Heart left ventricle (tissue), 16 donors: ENCODE measurements at regions not wholly inside any gene's neighbourhood (a gene's known extent, or its start where the extent isn't known, plus 50 kb on each side); places are given as distances from the start of the nearest gene placed in this dataset.

Experiments
- ATAC-seq, 4 donors: fragments of 200-7000 bp; cut with Tn5 transposase; one replicate each; pipeline ENCODE4 v1.9.1; 2020 to 2022; ENCODE audit warnings: moderate library complexity in 4 of 4, mild to moderate bottlenecking in 3 of 4, moderate number of reproducible peaks in 1 of 4
- DNase-seq, 5 donors: peaks; one replicate each; pipeline ENCODE4 v3.0.0-alpha.2; 2020
- H3K27ac ChIP-seq, 12 donors: fragments of 200-600 bp; sonication (generic) in 4 of 12; one replicate each; pipeline versions ENCODE4 v1.5.0 to v1.8.0; 2016 to 2022; ENCODE audit warnings: mild to moderate bottlenecking in 2 of 12
- H3K27me3 ChIP-seq, 9 donors: fragments of 200-600 bp; sonication (generic) in 2 of 9; one replicate each; pipeline versions ENCODE4 v1.5.1 to v1.8.0; 2016 to 2022; ENCODE audit warnings: mild to moderate bottlenecking in 3 of 9
- H3K36me3 ChIP-seq, 9 donors: fragments of 200-600 bp; sonication (generic) in 2 of 9; one replicate each; pipeline versions ENCODE4 v1.5.0 to v1.8.0; 2018 to 2022; ENCODE audit warnings: mild to moderate bottlenecking in 2 of 9
- H3K4me1 ChIP-seq, 12 donors: fragments of 200-600 bp; sonication (generic) in 4 of 12; one replicate each; pipeline versions ENCODE4 v1.5.0 to v1.8.0; 2016 to 2022; ENCODE audit warnings: mild to moderate bottlenecking in 3 of 12
- H3K4me3 ChIP-seq, 12 donors: fragments of 200-600 bp; sonication (generic) in 4 of 12; one replicate each; pipeline versions ENCODE4 v1.5.0 to v1.8.0; 2017 to 2022; ENCODE audit warnings: mild to moderate bottlenecking in 9 of 12, moderate library complexity in 4 of 12
- H3K9me3 ChIP-seq, 12 donors: fragments of 200-600 bp; sonication (generic) in 4 of 12; one replicate each; pipeline versions ENCODE4 v1.5.0 to v1.8.0; 2016 to 2022; ENCODE audit warnings: mild to moderate bottlenecking in 1 of 12
- CTCF ChIP-seq, 12 donors: fragments of 200-600 bp; sonication (generic) in 4 of 12; IDR thresholded peaks; one replicate each; pipeline versions ENCODE4 v1.5.0 to v1.8.0; 2018 to 2022; ENCODE audit warnings: antibody characterized with exemption in 12 of 12, mild to moderate bottlenecking in 5 of 12
- POLR2A ChIP-seq, 2 donors: fragments of 450-650 bp; IDR thresholded peaks; one replicate each; pipeline ENCODE4 v1.6.1; 2017; ENCODE audit warnings: antibody characterized with exemption in 2 of 2, mild to moderate bottlenecking in 2 of 2, moderate library complexity in 2 of 2
- WGBS, 4 donors: extraction: QIAGEN DNeasy Blood & Tissue Kit in 2 of 4; methylation state at CpG; one replicate each; pipeline versions ENCODE4 v1.1.5 to v1.1.7; 2013 to 2018; 5-methylcytosine and 5-hydroxymethylcytosine counted together
- intact Hi-C, 10 donors: fragments of 100-400 bp; cut with DNase I; formaldehyde crosslinking; loops; one replicate each; pipeline versions ENCODE4 v1.11.1 to v1.14.2; 2022
- donor health status: ischemic (EF 13 %, LVEDD 7.1; RV severe dilation, severe dysfunction).
- donor health status: healthy with polysubstance abuse.
- donor health status: DM: no; HTN: yes; CAD: no.
- donor health status: DM: no; HTN: no; CAD: no.
- donor health status: ischemic (EF 25% LVEDD 6.9; RV normal size, moderate dysfunction).
- donor health status: ischemic (EF 25% LVEDD 5.7; RV mildly dilated, moderate dysfunction).
- donor health status: healthy.
- donor health status: DM: yes; HTN: yes; CAD: no.
- donor health status: ischemic (EF 35%, LVEDD 5.7; RV mildly dilated, moderate dysfunction).
- donor health status: nonischemic (EF 11% LVEDD 7.7; RV severe dilation, severe dysfunction).
- donor health status: DM: yes; HTN: yes; CAD: no.
- donor health status: PGD.
- donor health status: ischemic (EF 29% LVEDD 5.4; RV normal size, mild dysfunction).
- donor health status: nonischemic (EF 23%, LVEDD 6.1; RV moderate dilation, normal function).

GRCh38 chr11:111011275-111011594, 234.3 kb upstream of the POU2AF2 start:
- no peak for TF ChIP-seq CTCF (IDR thresholded peaks at IDR 0.05)
- H3K36me3 ChIP-seq, result no peaks in the 10 kb centered on the region
- intact Hi-C loops, result no loop called here
- peaks cover 0 to 5% (median 0%) of the 10 kb centered on the region in 12 donors for H3K4me1 ChIP-seq
- H3K4me3 ChIP-seq, result no peak overlapping the region
- DNase-seq (no peak), ATAC-seq (no peak)
- H3K27me3 ChIP-seq, result peaks cover 0 to 3% (median 0%) of the 10 kb centered on the region in 9 donors
- H3K9me3 ChIP-seq, result no peaks in the 10 kb centered on the region
- H3K27ac ChIP-seq, result no peak overlapping the region

GRCh38 chr11:111010391-111011274, 234.9 kb upstream of the POU2AF2 start:
- Histone ChIP-seq H3K9me3 (no peaks in the 10 kb centered on the region), H3K27ac (no peak overlapping the region), H3K27me3 (peaks cover 0 to 3% (median 0%) of the 10 kb centered on the region in 9 donors), H3K4me1 (peaks cover 0 to 5% (median 0%) of the 10 kb centered on the region in 12 donors), H3K4me3 (no peak overlapping the region), H3K36me3 (no peaks in the 10 kb centered on the region)
- DNase-seq (no peak), ATAC-seq (no peak)
- intact Hi-C loops, result no loop called here
- WGBS, 4 donors, result 63 to 76% (median 68%) methylated on average over 6 of the region's 6 CpGs
- TF ChIP-seq POLR2A (IDR thresholded peaks at IDR 0.05), result no peak
- TF ChIP-seq CTCF (IDR thresholded peaks at IDR 0.05), result no peak

- intact Hi-C loops, result loop anchor here in 1 of 10 donors (10.0 kb wide), 1 partner anchor 59 kb away; no protein-coding TSS in a partner anchor
- Histone ChIP-seq H3K4me3 (no peak overlapping the region), H3K9me3 (no peaks in the 10 kb centered on the region), H3K36me3 (no peaks in the 10 kb centered on the region), H3K4me1 (peaks cover 0 to 11% (median 0%) of the 10 kb centered on the region in 12 donors), H3K27ac (no peak overlapping the region), H3K27me3 (peaks cover 0 to 2% (median 0%) of the 10 kb centered on the region in 9 donors)
- no peak for ATAC-seq
- no peak for DNase-seq
- TF ChIP-seq CTCF (IDR thresholded peaks at IDR 0.05), result no peak
- TF ChIP-seq POLR2A (IDR thresholded peaks at IDR 0.05), result no peak
- WGBS, 4 donors, result 64 to 79% (median 69%) methylated on average over 4 of the region's 4 CpGs
These were observed 239.3 kb upstream of the POU2AF2 start for GRCh38 chr11:111006227-111006626.

GRCh38 chr11:111001986-111002611, 243.4 kb upstream of the POU2AF2 start:
- H3K9me3 ChIP-seq, result no peaks in the 10 kb centered on the region
- H3K27ac ChIP-seq, result no peak overlapping the region
- H3K4me1 ChIP-seq, result peaks cover 0 to 11% (median 0%) of the 10 kb centered on the region in 12 donors
- intact Hi-C loops, result loop anchor here in 1 of 10 donors (10.0 kb wide), 1 partner anchor 63 kb away; no protein-coding TSS in a partner anchor
- no peaks in the 10 kb centered on the region for H3K36me3 ChIP-seq
- DNase-seq (no peak), ATAC-seq (peak; percentile 26 to 92 (median 70))
- WGBS, 4 donors, result 55 to 78% (median 72%) methylated on average over 3 of the region's 3 CpGs
- TF ChIP-seq CTCF (IDR thresholded peaks at IDR 0.05), result no peak
- no peak for TF ChIP-seq POLR2A (IDR thresholded peaks at IDR 0.05)
- peaks cover 0 to 2% (median 0%) of the 10 kb centered on the region in 9 donors for H3K27me3 ChIP-seq
- H3K4me3 ChIP-seq, result no peak overlapping the region
